ENCODE measurements at regions not wholly inside any gene's neighbourhood (a gene's known extent, or its start where the extent isn't known, plus 50 kb on each side); places are given as distances from the start of the nearest gene placed in this dataset.

GRCh38 chr12:124448955-124449622, 118.3 kb downstream of the NCOR2 start:
- Histone ChIP-seq H3K36me3 (ENCODE audit: control insufficient read depth, insufficient read depth, low read length) (peaks cover 2% of the 10 kb centered on the region), H3K4me3 (replicated peaks in 1 of 4; ENCODE audit: control extremely low read depth in 1 of 4, insufficient read depth in 1 of 4, low read depth in 3 of 4, low read length in 4 of 4) (no peak overlapping the region), H3K4me2 (ENCODE audit: extremely low read depth, insufficient read depth, low read length) (no peak overlapping the region), H3K9me3 (ENCODE audit: control insufficient read depth, insufficient read depth, low read depth, low read length) (no peaks in the 10 kb centered on the region), H3K4me1 (ENCODE audit: control insufficient read depth, extremely low read depth, insufficient read depth, low read length) (peaks cover 17% of the 10 kb centered on the region), H4K20me1 (ENCODE audit: control insufficient read depth, extremely low read depth, insufficient read depth, low read length) (no peaks in the 10 kb centered on the region), H3K27ac (ENCODE audit: insufficient read depth, low read length) (no peak overlapping the region), H2AFZ (ENCODE audit: low read length) (no peak overlapping the region), H3K27me3 (ENCODE audit: control insufficient read depth, insufficient read depth, low read length) (no peaks in the 10 kb centered on the region), H3K79me2 (ENCODE audit: control insufficient read depth, insufficient read depth, low read length) (no peaks in the 10 kb centered on the region), H3K9ac (ENCODE audit: insufficient read depth, low read length) (no peak overlapping the region)
- DNase-seq (ENCODE audit: low read depth in 2 of 2) = no peak
- TF ChIP-seq, protein P1, sequence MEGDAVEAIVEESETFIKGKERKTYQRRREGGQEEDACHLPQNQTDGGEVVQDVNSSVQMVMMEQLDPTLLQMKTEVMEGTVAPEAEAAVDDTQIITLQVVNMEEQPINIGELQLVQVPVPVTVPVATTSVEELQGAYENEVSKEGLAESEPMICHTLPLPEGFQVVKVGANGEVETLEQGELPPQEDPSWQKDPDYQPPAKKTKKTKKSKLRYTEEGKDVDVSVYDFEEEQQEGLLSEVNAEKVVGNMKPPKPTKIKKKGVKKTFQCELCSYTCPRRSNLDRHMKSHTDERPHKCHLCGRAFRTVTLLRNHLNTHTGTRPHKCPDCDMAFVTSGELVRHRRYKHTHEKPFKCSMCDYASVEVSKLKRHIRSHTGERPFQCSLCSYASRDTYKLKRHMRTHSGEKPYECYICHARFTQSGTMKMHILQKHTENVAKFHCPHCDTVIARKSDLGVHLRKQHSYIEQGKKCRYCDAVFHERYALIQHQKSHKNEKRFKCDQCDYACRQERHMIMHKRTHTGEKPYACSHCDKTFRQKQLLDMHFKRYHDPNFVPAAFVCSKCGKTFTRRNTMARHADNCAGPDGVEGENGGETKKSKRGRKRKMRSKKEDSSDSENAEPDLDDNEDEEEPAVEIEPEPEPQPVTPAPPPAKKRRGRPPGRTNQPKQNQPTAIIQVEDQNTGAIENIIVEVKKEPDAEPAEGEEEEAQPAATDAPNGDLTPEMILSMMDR (conservative IDR thresholded peaks at IDR 0.05 in 1 of 2, IDR thresholded peaks at IDR 0.05 in 1 of 2; ENCODE audit: low read depth in 1 of 2, low read length in 2 of 2) = no peak
- TF ChIP-seq EZH2 (IDR thresholded peaks at IDR 0.05; ENCODE audit: low read length, missing control alignments) = no peak

DNA sequence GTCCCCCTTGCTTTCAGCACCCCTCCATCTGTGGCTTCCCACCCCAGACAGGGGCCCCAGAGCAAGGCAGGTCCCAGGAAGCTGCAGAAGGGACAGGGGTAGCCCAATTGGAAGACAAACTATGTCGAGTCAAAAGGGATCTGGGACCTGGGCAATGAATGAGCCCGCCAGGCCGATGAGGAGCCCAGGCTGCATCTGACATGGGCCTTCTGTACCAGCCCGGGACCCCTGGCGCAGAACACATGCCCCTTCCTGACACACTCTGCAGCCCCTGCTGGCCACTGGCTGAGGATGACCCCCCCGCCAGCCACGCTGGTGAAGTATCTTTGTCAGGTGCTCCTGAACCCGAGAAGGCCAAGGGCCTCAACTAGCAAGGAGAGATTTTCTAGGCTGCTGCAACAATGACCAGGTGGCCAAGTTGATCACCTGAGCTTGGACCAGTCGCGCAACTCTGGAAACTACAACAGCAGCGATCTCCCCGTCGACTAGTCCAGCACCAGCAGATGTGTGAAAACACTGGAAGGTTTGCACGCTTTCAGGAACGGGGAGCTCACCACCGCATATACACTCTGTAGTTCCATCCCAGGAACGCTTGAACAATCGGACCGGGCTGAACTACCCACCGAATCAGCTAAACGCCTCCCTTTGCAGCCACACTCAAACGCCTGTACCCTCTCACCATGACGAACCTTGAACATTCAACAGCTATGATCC, 119.0 kb downstream of the NCOR2 start:
- DNase-seq (ENCODE audit: low read depth in 2 of 2) = no peak

DNA sequence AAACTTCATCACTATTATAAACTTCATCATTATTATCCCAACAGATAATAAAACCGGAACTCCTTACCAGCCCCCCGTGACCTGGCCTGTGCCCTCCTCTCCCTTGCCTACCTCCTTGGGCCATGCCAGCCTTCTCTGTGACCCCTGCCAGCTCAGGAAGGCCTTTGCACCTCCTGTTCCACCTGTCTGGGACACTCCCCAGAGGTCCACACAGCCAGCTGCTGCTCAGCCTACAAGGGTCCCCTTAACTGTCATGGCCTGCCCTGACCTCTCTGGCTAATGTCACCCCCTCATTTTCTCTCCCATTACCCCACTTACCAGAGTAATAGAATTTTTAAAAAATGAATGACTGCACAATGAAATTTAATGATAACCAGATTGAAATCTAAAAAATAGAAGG, 121.0 kb downstream of the NCOR2 start:
- Histone ChIP-seq H3K4me2 (ENCODE audit: extremely low read depth, insufficient read depth, low read length) (no peak overlapping the region), H3K79me2 (ENCODE audit: control insufficient read depth, insufficient read depth, low read length) (no peaks in the 10 kb centered on the region), H3K9me3 (ENCODE audit: control insufficient read depth, insufficient read depth, low read depth, low read length) (no peaks in the 10 kb centered on the region), H3K27me3 (ENCODE audit: control insufficient read depth, insufficient read depth, low read length) (no peaks in the 10 kb centered on the region), H3K4me3 (replicated peaks in 1 of 4; ENCODE audit: control extremely low read depth in 1 of 4, insufficient read depth in 1 of 4, low read depth in 3 of 4, low read length in 4 of 4) (no peak overlapping the region), H3K9ac (ENCODE audit: insufficient read depth, low read length) (no peak overlapping the region), H3K4me1 (ENCODE audit: control insufficient read depth, extremely low read depth, insufficient read depth, low read length) (peaks cover 5% of the 10 kb centered on the region), H4K20me1 (ENCODE audit: control insufficient read depth, extremely low read depth, insufficient read depth, low read length) (no peaks in the 10 kb centered on the region), H3K27ac (ENCODE audit: insufficient read depth, low read length) (no peak overlapping the region), H2AFZ (ENCODE audit: low read length) (no peak overlapping the region), H3K36me3 (ENCODE audit: control insufficient read depth, insufficient read depth, low read length) (peaks cover 5% of the 10 kb centered on the region)
- no peak for DNase-seq (ENCODE audit: low read depth in 2 of 2)
- no peak for TF ChIP-seq EZH2 (IDR thresholded peaks at IDR 0.05; ENCODE audit: low read length, missing control alignments)
- TF ChIP-seq, protein P1 (conservative IDR thresholded peaks at IDR 0.05 in 1 of 2, IDR thresholded peaks at IDR 0.05 in 1 of 2; ENCODE audit: low read depth in 1 of 2, low read length in 2 of 2) = no peak

More for the DNA sequence above, 119.0 kb downstream of the NCOR2 start:
- TF ChIP-seq, protein P1 (conservative IDR thresholded peaks at IDR 0.05 in 1 of 2, IDR thresholded peaks at IDR 0.05 in 1 of 2; ENCODE audit: low read depth in 1 of 2, low read length in 2 of 2) = no peak
- TF ChIP-seq EZH2 (IDR thresholded peaks at IDR 0.05; ENCODE audit: low read length, missing control alignments) = no peak
- Histone ChIP-seq H3K9me3 (ENCODE audit: control insufficient read depth, insufficient read depth, low read depth, low read length) (no peaks in the 10 kb centered on the region), H3K4me2 (ENCODE audit: extremely low read depth, insufficient read depth, low read length) (no peak overlapping the region), H4K20me1 (ENCODE audit: control insufficient read depth, extremely low read depth, insufficient read depth, low read length) (no peaks in the 10 kb centered on the region), H3K36me3 (ENCODE audit: control insufficient read depth, insufficient read depth, low read length) (peaks cover 2% of the 10 kb centered on the region), H3K9ac (ENCODE audit: insufficient read depth, low read length) (no peak overlapping the region), H3K79me2 (ENCODE audit: control insufficient read depth, insufficient read depth, low read length) (no peaks in the 10 kb centered on the region), H2AFZ (ENCODE audit: low read length) (no peak overlapping the region), H3K27me3 (ENCODE audit: control insufficient read depth, insufficient read depth, low read length) (no peaks in the 10 kb centered on the region), H3K4me1 (ENCODE audit: control insufficient read depth, extremely low read depth, insufficient read depth, low read length) (peaks cover 12% of the 10 kb centered on the region), H3K4me3 (replicated peaks in 1 of 4; ENCODE audit: control extremely low read depth in 1 of 4, insufficient read depth in 1 of 4, low read depth in 3 of 4, low read length in 4 of 4) (no peak overlapping the region), H3K27ac (ENCODE audit: insufficient read depth, low read length) (no peak overlapping the region)

Measured in fibroblast of lung (primary cell).